ENCODE measurements at regions not wholly inside any gene's neighbourhood (a gene's known extent, or its start where the extent isn't known, plus 50 kb on each side); places are given as distances from the start of the nearest gene placed in this dataset.

- Histone ChIP-seq H3K9me3 (ENCODE audit: control insufficient read depth, insufficient read depth, low read length) (no peaks in the 10 kb centered on the region), H3K4me1 (ENCODE audit: control insufficient read depth, insufficient read depth, low read length) (no peaks in the 10 kb centered on the region), H3K27ac (ENCODE audit: insufficient read depth, low read length) (no peak overlapping the region), H4K91ac (ENCODE audit: insufficient read depth, low read depth, low read length) (no peak overlapping the region), H4K5ac (ENCODE audit: low read depth, low read length) (no peak overlapping the region), H2AFZ (replicated peaks; ENCODE audit: low read length, poor library complexity) (no peak overlapping the region), H3K4me2 (ENCODE audit: low read depth, low read length) (no peak overlapping the region), H4K20me1 (ENCODE audit: insufficient read depth, low read length) (no peaks in the 10 kb centered on the region), H3K36me3 (ENCODE audit: control insufficient read depth, insufficient read depth, low read length) (no peaks in the 10 kb centered on the region), H3K18ac (ENCODE audit: low read depth, low read length) (no peak overlapping the region), H3K4me3 (ENCODE audit: insufficient read depth, low read depth, low read length) (no peak overlapping the region), H3K9ac (ENCODE audit: low read depth, low read length) (no peak overlapping the region), H3K23ac (ENCODE audit: low read depth, low read length) (no peak overlapping the region), H3K79me1 (ENCODE audit: low read depth in 1 of 2, low read length in 2 of 2) (no peaks in the 10 kb centered on the region), H2BK20ac (ENCODE audit: low read depth, low read length) (no peak overlapping the region), H2BK5ac (ENCODE audit: low read depth, low read length, poor library complexity, severe bottlenecking) (no peak overlapping the region), H3K4ac (ENCODE audit: low read depth, low read length) (no peak overlapping the region), H2AK9ac (replicated peaks; ENCODE audit: low read depth, low read length, poor library complexity) (no peak overlapping the region), H2AK5ac (ENCODE audit: low read depth, low read length) (no peak overlapping the region), H2BK15ac (ENCODE audit: low read depth, low read length) (no peak overlapping the region), H2BK120ac (ENCODE audit: low read depth, low read length) (no peak overlapping the region), H3K27me3 (ENCODE audit: control insufficient read depth, insufficient read depth, low read length) (no peaks in the 10 kb centered on the region), H3K9me1 (ENCODE audit: insufficient read depth, low read length) (no peaks in the 10 kb centered on the region), H3K56ac (ENCODE audit: extremely low read depth, insufficient read depth, low read length) (no peak overlapping the region), H4K8ac (ENCODE audit: low read depth in 2 of 2, low read length in 2 of 2) (no peak overlapping the region), H3K14ac (replicated peaks; ENCODE audit: low read depth, low read length) (no peak overlapping the region)
- in situ Hi-C loops (cut with MboI; ENCODE audit: low sequenced_read_pairs) = no loop called here
- dilution Hi-C loops (cut with HindIII; ENCODE audit: low sequenced_read_pairs, unreplicated experiment) = no loop called here
- no peak for ATAC-seq (ENCODE audit: low read depth)
- intact Hi-C loops (cut with micrococcal nuclease) = no loop called here
- WGBS, 2 experiments (ENCODE audit: extremely low coverage in 2 of 2, insufficient read length in 1 of 2) = no CpG with 5 or more reads among the region's 5 CpGs
- POLR2A ChIA-PET (ENCODE audit: unreplicated experiment) = no interaction called here
- CTCF ChIA-PET = no interaction called here
- no TSS peak for BruUV-seq (replicated peaks)
- TF ChIP-seq RCOR1 (IDR thresholded peaks at IDR 0.05; ENCODE audit: insufficient replicate concordance, low read length) (no peak), CHD1 (IDR thresholded peaks at IDR 0.05; ENCODE audit: low read depth, low read length) (no peak), SMC3 (IDR thresholded peaks at IDR 0.05; ENCODE audit: low read depth, low read length) (no peak), USF2 (IDR thresholded peaks at IDR 0.05; ENCODE audit: low read depth, low read length) (no peak), RAD21 (IDR thresholded peaks at IDR 0.05; ENCODE audit: low read length) (no peak), CEBPB (IDR thresholded peaks at IDR 0.05; ENCODE audit: low read depth, low read length) (no peak)
- no peak for DNase-seq
Measured at GRCh38 chr4:84378356-84378755, 120.7 kb downstream of the NKX6-1 start.

Data from IMR-90 (cell line).